ENCODE measurements at regions not wholly inside any gene's neighbourhood (a gene's known extent, or its start where the extent isn't known, plus 50 kb on each side); places are given as distances from the start of the nearest gene placed in this dataset.
"Not testable (repeated sequence)": the region's sequence is repeated elsewhere in the genome, so short reads cannot be mapped to it uniquely, and the experiment has no call there.

GRCh38 chr2:144785253-144785652 is 265.3 kb upstream of the ZEB2 start:
- no peak for DNase-seq

DNA sequence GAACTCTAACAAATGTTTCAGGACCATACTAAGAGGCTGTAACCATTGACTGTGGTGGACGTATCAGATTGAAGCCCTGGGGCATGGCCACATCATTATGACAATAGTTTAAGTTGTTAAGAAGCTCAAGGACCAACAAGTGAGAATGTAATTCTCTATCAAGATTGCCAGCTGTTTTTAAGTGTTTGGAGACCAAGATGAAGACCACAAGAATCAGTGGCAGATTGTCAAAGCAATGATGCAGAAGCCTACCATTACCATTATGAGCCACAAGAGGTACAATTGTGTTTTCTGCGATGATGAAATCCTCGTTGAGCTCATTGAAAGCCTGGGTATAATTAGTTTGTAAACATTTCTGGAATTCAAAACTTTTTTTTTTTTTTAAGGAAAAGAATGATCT is 261.1 kb upstream of the ZEB2 start:
- DNase-seq, result no peak

- no peak for DNase-seq
These were observed 256.8 kb upstream of the ZEB2 start for GRCh38 chr2:144776766-144777165.

DNA sequence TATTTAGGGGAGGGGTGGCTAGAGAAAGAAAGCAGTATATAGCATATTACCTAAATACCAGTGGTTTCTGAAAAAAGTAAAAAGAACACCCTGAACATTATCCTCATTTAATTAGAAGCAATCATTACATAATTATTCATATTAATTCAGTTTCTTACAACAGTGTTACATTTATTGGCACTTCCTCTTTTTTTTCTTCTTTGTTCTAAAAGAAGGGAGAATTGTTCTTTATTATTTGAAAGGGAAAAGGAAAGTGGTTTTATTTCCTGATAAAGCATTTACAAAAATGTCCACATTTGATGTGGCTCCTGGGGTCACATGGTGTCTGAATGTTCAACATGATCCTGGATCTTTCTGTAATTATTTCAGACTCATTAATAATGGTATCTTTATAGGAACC is 254.9 kb upstream of the ZEB2 start:
- DNase-seq, result no peak

GRCh38 chr2:144771348-144771747 is 251.4 kb upstream of the ZEB2 start:
- DNase-seq, result no peak

- no peak for DNase-seq
These were observed 250.8 kb upstream of the ZEB2 start for GRCh38 chr2:144770616-144771230.

DNA sequence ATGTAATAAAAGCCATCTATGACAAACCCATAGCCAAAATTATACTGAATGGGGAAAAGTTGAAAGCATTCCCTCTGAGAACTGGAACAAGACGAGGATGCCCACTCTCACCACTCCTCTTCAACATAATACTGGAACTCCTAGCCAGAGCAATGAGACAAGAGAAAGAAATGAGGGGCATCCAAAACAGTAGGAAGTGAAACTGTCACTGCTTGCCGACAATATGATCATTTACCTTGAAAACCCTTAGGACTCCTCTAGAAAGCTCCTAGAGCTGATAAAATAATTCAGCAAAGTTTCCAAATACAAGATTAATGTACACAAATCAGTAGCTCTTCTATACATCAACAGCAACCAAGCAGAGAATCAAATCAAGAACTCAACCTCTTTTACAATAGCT is 241.0 kb upstream of the ZEB2 start:
- not testable (repeated sequence) for DNase-seq

DNA sequence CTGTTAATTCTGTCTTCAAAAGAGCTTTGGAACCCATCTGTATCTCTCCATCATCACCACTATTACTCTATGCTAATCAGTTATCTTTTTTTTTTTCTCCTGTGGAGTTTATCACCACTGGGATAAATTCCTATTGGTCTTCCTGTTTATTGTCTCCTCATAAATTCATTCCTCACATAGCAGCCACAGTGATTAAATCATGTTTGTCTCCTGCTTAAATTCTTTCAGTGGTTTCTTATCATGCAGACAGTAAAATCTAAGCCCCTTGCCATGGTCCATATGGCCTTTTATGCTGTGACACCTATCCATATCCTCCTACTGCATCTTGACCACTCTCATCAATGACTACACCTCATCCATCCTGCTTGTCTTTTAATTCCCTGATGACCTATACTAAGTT is 239.8 kb upstream of the ZEB2 start:
- no peak for DNase-seq

GRCh38 chr2:144758196-144758595 is 238.3 kb upstream of the ZEB2 start:
- DNase-seq, result not testable (repeated sequence)

- no peak for DNase-seq
These were observed 233.5 kb upstream of the ZEB2 start for GRCh38 chr2:144753416-144753815.

- no peak for DNase-seq
These were observed 231.4 kb upstream of the ZEB2 start for GRCh38 chr2:144751142-144751905.

DNA sequence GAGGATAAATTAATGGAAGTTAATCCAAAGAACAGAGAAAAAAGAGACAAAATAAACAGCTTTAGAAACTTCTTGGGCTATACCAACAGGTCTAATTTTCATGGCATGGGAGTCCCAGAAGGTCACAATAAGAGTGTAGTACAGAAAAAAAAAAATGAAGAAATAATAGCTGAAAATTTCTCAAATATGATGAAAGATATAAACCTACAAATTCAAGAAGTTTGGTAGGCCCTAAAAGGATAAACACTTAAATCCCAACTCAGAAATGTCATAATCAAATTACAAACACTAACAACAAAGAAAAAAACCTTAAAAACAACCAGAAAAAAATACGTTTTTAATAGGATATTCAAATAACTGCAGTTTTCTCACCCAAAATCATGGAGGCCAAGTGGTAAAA is 229.3 kb upstream of the ZEB2 start:
- no peak for DNase-seq

GRCh38 chr2:144748443-144748842 is 228.5 kb upstream of the ZEB2 start:
- DNase-seq, result no peak

DNA sequence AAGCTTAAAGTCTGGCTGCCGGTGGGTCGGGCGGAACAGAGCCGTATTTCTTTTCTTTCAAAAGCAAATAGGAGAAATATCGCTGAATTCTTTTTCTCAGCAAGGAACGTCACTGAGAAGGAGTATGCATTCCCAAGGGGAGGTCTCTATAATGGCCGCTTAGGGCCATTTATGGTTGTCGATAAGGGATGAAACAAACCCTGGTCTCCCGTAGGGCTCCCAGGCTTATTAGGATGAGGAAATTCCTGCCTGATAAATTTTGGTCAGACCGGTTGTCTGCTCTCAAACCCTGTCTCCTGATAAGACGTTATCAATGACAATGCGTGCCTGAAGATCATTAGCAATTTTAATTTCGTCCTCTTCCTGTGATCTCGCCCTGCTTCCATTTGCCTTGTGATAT is 227.7 kb upstream of the ZEB2 start:
- no peak for DNase-seq

GRCh38 chr2:144745424-144745823 is 225.5 kb upstream of the ZEB2 start:
- no peak for DNase-seq

GRCh38 chr2:144738749-144739148 is 218.8 kb upstream of the ZEB2 start:
- no peak for DNase-seq

DNA sequence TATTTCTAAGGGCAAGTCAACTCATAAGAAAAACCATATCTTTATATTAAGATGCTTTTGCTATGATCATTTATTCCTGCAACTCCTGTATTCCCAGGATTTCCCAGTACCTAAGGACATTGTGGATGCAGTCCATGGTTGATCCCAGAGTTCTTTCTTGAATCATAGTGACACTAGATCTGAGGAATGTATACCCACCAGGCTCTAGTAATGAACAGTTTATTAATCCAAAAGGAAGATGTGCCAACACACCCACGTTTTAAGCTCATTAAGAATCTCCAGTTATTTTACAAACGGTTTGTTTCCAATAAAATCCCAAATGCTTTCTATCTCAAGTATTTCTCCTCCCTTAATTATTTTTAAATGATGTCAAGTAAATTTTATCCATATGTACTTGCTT is 210.8 kb upstream of the ZEB2 start:
- no peak for DNase-seq

DNA sequence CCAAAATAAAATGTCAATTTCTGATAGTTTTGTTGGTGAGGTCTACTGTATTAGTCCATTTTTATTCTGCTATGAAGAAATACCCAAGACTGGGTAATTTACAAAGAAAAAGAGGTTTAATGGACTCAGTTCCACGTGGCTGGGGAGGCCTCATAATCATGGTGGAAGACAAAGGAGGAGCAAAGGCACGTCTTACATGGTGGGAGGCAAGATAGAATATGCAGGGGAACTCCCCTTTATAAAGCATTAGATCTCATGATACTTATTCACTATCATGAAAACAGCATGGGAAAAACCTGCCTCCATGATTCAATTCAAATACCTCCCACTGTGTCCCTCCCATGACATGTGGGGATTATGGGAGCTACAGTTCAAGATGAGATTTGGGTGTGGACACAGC is 204.5 kb upstream of the ZEB2 start:
- not testable (repeated sequence) for DNase-seq

DNA sequence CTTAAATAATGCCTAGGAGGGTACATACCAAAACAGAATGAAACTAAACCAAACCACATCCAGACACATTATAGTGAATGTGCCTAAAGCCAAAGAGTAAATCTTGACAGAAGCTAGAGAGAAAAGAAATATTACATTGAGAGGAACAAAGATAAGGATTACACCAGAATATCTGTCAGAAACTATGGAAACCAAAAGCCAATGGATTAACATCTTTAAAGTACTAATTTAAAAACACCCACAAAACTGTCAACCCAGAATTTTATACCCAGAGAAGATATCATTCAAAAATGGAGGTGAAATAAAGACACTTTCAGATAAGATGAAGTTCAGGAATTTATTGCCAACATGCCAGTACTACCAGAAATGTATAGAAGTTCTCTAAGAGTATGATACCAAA is 198.5 kb upstream of the ZEB2 start:
- no peak for DNase-seq

DNA sequence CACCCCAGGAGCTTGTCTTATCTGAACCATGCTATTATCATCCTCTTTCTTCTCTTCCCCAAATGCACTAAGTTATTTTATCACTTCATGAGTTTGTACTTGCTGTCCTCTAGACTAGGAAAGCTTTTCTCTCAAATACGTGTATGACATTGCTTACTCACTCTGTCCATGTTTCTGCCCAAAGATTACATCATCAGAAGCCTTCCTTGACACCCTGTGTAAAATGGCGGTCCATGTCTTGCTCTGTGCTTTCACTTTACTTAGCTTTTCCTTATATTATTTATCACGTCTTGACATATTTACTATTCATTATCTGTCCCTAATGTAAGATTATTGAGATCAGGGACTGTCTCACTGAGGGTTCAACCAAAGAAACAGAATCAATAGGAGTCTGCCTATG is 196.1 kb upstream of the ZEB2 start:
- DNase-seq, result no peak

GRCh38 chr2:144713410-144713809 is 193.5 kb upstream of the ZEB2 start:
- DNase-seq, result no peak

- DNase-seq, result no peak
These were observed 192.6 kb upstream of the ZEB2 start for GRCh38 chr2:144712550-144712940.

DNA sequence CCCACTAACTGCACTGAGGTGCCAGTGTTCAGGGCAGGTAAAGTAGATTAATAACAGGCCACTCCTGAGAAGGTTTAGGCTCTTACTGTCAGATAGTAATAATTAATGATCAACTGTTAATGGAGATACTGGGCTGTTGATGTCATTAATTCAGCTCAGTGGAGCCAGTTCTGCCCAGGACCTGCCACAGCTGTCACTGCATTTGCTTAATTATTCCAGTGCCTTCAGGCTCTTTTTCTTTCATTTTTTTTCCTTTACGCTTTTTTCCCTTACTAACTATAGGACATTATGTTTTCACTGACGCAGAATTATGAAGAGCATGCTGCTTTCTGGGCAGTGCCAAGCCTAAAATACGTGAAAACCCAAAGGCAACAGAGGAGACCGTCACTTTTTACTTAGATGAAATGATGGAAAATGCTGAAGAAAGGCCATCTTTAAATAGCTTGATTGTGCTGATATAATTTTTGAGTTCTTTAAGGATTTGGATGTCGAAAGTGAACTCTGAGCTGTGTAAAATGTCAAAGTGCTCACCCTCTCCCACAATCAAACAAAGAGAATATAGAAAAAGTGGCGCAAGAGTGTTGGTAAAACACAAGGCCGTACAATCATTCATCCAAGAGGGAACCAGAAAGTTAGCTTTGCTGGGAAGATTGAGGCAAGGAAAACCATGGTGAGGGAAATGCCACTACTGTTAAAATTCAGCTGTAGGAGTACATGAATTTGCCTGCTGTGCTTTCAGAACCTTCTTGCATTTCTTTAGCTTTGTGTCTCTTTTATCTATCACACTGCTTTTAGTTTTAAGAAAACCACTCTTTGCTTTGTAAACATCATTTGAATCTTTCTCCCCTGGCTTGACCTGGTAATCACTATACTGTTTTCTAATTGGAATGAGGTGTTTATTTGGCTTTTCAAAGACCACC is 192.0 kb upstream of the ZEB2 start:
- no peak for DNase-seq

GRCh38 chr2:144711084-144711483 is 191.2 kb upstream of the ZEB2 start:
- DNase-seq, result no peak
